H9 (cell line): ENCODE measurements at regions not wholly inside any gene's neighbourhood (a gene's known extent, or its start where the extent isn't known, plus 50 kb on each side); places are given as distances from the start of the nearest gene placed in this dataset.
A peak's percentile ranks its signal among the peaks of the same experiment; 100 is the strongest.

Experiments used
- DNase-seq: peaks from one replicate; pipeline ENCODE4 v3.0.0-alpha.2; 2017
- H2AFZ ChIP-seq: one replicate; pipeline ENCODE4 v1.6.1; 2013; ENCODE audit warnings: mild to moderate bottlenecking, low read length, control low read depth, moderate library complexity
- H2AK5ac ChIP-seq: 2 replicates; pipeline ENCODE4 v1.6.1; 2013; ENCODE audit warnings: low read length, control low read depth, mixed read lengths; ENCODE audit not compliant: insufficient read length
- H2BK120ac ChIP-seq: one replicate; pipeline ENCODE4 v1.6.1; 2013; ENCODE audit warnings: low read depth, mild to moderate bottlenecking, low read length, control low read depth, inconsistent platforms; ENCODE audit not compliant: poor library complexity, severe bottlenecking
- H2BK12ac ChIP-seq: 2 replicates; pipeline ENCODE4 v1.6.1; 2013; ENCODE audit warnings: low read length, control low read depth, mixed read lengths, low read depth; ENCODE audit not compliant: insufficient read length
- H2BK15ac ChIP-seq: 2 replicates; pipeline ENCODE4 v1.6.1; 2013; ENCODE audit warnings: low read depth, low read length, control low read depth
- H2BK20ac ChIP-seq: one replicate; pipeline ENCODE4 v1.6.1; 2013; ENCODE audit warnings: low read depth, mild to moderate bottlenecking, low read length, control low read depth, inconsistent platforms; ENCODE audit not compliant: poor library complexity, severe bottlenecking
- H2BK5ac ChIP-seq: 2 replicates; pipeline ENCODE4 v1.6.1; 2013; ENCODE audit warnings: low read length, control low read depth, mixed read lengths; ENCODE audit not compliant: insufficient read length
- H3K14ac ChIP-seq: 2 replicates; pipeline ENCODE4 v1.6.1; 2013; ENCODE audit warnings: low read length, control low read depth; ENCODE audit not compliant: insufficient read depth
- H3K18ac ChIP-seq: 2 replicates; pipeline ENCODE4 v1.6.1; 2013; ENCODE audit warnings: low read depth, mild to moderate bottlenecking, mixed read lengths, low read length, control low read depth; ENCODE audit not compliant: insufficient read length
- H3K23ac ChIP-seq: 2 replicates; pipeline ENCODE4 v1.6.1; 2013; ENCODE audit warnings: low read length, control low read depth, mixed read lengths, low read depth; ENCODE audit not compliant: insufficient read length
- H3K23me2 ChIP-seq: 2 replicates; pipeline ENCODE4 v1.6.1; 2013; ENCODE audit warnings: low read depth, mild to moderate bottlenecking, mixed read lengths, low read length, control low read depth; ENCODE audit not compliant: insufficient read length, poor library complexity, severe bottlenecking
- H3K27ac ChIP-seq: 2 replicates; pipeline ENCODE4 v1.5.1; 2013; ENCODE audit warnings: low read length, control low read depth, mixed read lengths, low read depth; ENCODE audit not compliant: insufficient read length
- H3K27me3 ChIP-seq: 2 replicates; pipeline ENCODE4 v1.6.1; 2013; ENCODE audit warnings: low read length, control low read depth, inconsistent platforms; ENCODE audit not compliant: insufficient read depth
- H3K4ac ChIP-seq: 2 replicates; pipeline ENCODE4 v1.6.1; 2013; ENCODE audit warnings: low read depth, mild to moderate bottlenecking, control low read depth, inconsistent platforms, low read length, moderate library complexity
- H3K4me1 ChIP-seq: 2 replicates; pipeline ENCODE4 v1.6.1; 2013; ENCODE audit warnings: low read length, control low read depth, inconsistent platforms; ENCODE audit not compliant: insufficient read depth
- H3K4me2 ChIP-seq: 2 replicates; pipeline ENCODE4 v1.6.1; 2013; ENCODE audit warnings: low read length, control low read depth, mixed read lengths; ENCODE audit not compliant: insufficient read length, insufficient read depth
- H3K56ac ChIP-seq: 2 replicates; pipeline ENCODE4 v1.6.1; 2013; ENCODE audit warnings: low read depth, mild to moderate bottlenecking, mixed read lengths, low read length, control low read depth; ENCODE audit not compliant: insufficient read length
- H3K79me1 ChIP-seq: 2 replicates; pipeline ENCODE4 v1.6.1; 2013; ENCODE audit warnings: low read depth, mild to moderate bottlenecking, moderate library complexity, low read length, control low read depth, inconsistent platforms; ENCODE audit not compliant: insufficient read depth, poor library complexity, severe bottlenecking
- H3K79me2 ChIP-seq: 2 replicates; pipeline ENCODE4 v1.6.1; 2013; ENCODE audit warnings: low read length, control low read depth, inconsistent platforms; ENCODE audit not compliant: insufficient read depth
- H3K9ac ChIP-seq: 2 replicates; pipeline ENCODE4 v1.6.1; 2013; ENCODE audit warnings: low read length, control low read depth, mixed read lengths; ENCODE audit not compliant: insufficient read length; ENCODE audit errors: extremely low read depth
- H3K9me3 ChIP-seq: one replicate; pipeline ENCODE4 v1.6.1; 2013; ENCODE audit warnings: low read depth, low read length, inconsistent platforms; ENCODE audit not compliant: control insufficient read depth
- H3T11ph ChIP-seq: one replicate; pipeline ENCODE4 v1.6.1; 2013; ENCODE audit warnings: mild to moderate bottlenecking, low read length, control low read depth, inconsistent platforms
- H4K20me1 ChIP-seq: one replicate; pipeline ENCODE4 v1.6.1; 2013; ENCODE audit not compliant: control insufficient read depth, insufficient read length, insufficient read depth
- H4K5ac ChIP-seq: 2 replicates; pipeline ENCODE4 v1.6.1; 2013; ENCODE audit warnings: low read depth, mild to moderate bottlenecking, mixed read lengths, low read length, control low read depth; ENCODE audit not compliant: insufficient read length
- H4K8ac ChIP-seq: replicated peaks from 2 replicates; pipeline ENCODE4 v1.6.1; 2013; ENCODE audit warnings: low read length, control low read depth, mixed read lengths, low read depth; ENCODE audit not compliant: insufficient read length
- H4K91ac ChIP-seq: 2 replicates; pipeline ENCODE4 v1.6.1; 2013; ENCODE audit warnings: low read depth, mild to moderate bottlenecking, moderate library complexity, mixed read lengths, low read length, control low read depth; ENCODE audit not compliant: insufficient read length
- H3K27ac Mint-ChIP-seq, 3 experiments: 2 replicates in 2 of 3; 3 replicates in 1 of 3; pipeline ENCODE4 v1.8.0; 2020 to 2021; ENCODE audit warnings: mixed read lengths in 3 of 3, mild to moderate bottlenecking in 1 of 3, moderate library complexity in 1 of 3
- H3K27me3 Mint-ChIP-seq: 2 replicates; pipeline ENCODE4 v1.8.0; 2021; ENCODE audit warnings: low read depth, mild to moderate bottlenecking, moderate library complexity, mixed read lengths
- H3K36me3 Mint-ChIP-seq, 3 experiments: 2 replicates in 2 of 3; 3 replicates in 1 of 3; pipeline ENCODE4 v1.8.0; 2020 to 2021; ENCODE audit warnings: low read depth in 3 of 3, mixed read lengths in 3 of 3; ENCODE audit not compliant: insufficient read depth in 1 of 3
- H3K4me1 Mint-ChIP-seq, 2 experiments: 2 replicates each; pipeline ENCODE4 v1.8.0; 2020; ENCODE audit warnings: mixed read lengths in 2 of 2
- H3K4me3 Mint-ChIP-seq, 2 experiments: 2 replicates in 1 of 2; 3 replicates in 1 of 2; pipeline ENCODE4 v1.8.0; 2020 to 2021; ENCODE audit warnings: mild to moderate bottlenecking in 2 of 2, mixed read lengths in 2 of 2, moderate library complexity in 1 of 2
- H3K9me3 Mint-ChIP-seq, 2 experiments: 2 replicates in 1 of 2; 3 replicates in 1 of 2; pipeline ENCODE4 v1.8.0; 2020; ENCODE audit warnings: mild to moderate bottlenecking in 2 of 2, mixed read lengths in 2 of 2, moderate library complexity in 1 of 2
- CTCF ChIP-seq: fragments of 200-600 bp; sonication (generic); conservative IDR thresholded peaks from 3 replicates; pipeline ENCODE4 v1.8.0; 2021; ENCODE audit warnings: antibody characterized with exemption, mild to moderate bottlenecking
- WGBS: extraction: QIAGEN DNeasy Blood & Tissue Kit; methylation state at CpG from one replicate; pipeline ENCODE4 v1.1.7; 2013; ENCODE audit warnings: missing lambda C conversion rate, low lambda C conversion rate, mixed read lengths; ENCODE audit not compliant: insufficient read length; ENCODE audit errors: extremely low coverage; 5-methylcytosine and 5-hydroxymethylcytosine counted together

- H3K27me3 ChIP-seq, result peaks cover 61% of the 10 kb centered on the region
- WGBS, result no CpG with 5 or more reads among the region's 10 CpGs
- H3K27me3 Mint-ChIP-seq, result peaks cover 2% of the 10 kb centered on the region; the same call in 1 of the 2 replicates
Observed at GRCh38 chr5:3120028-3120427, 368.6 kb upstream of the IRX2 start.

More at GRCh38 chr5:3120028-3120427, 368.6 kb upstream of the IRX2 start:
- H2AFZ ChIP-seq, result no peak overlapping the region
- Mint-ChIP-seq H3K4me1 (peaks cover 89 to 91% of the 10 kb centered on the region in 2 experiments), H3K4me3 (no peak overlapping the region), H3K9me3 (peaks cover 0 to 2% of the 10 kb centered on the region in 2 experiments; a peak in 2 of 5 replicates), H3K36me3 (no peaks in the 10 kb centered on the region), H3K27ac (no peak overlapping the region)
- H2BK5ac ChIP-seq, result no peak overlapping the region
- no peak overlapping the region for H2AK5ac ChIP-seq
- peaks cover 4% of the 10 kb centered on the region for H3K23me2 ChIP-seq
- no peak overlapping the region for H4K5ac ChIP-seq
- no peak overlapping the region for H2BK120ac ChIP-seq
- H4K8ac ChIP-seq, result no peak overlapping the region
- no peaks in the 10 kb centered on the region for H4K20me1 ChIP-seq
- no peak overlapping the region for H3K9ac ChIP-seq
- H3K18ac ChIP-seq, result no peak overlapping the region
- no peak overlapping the region for H3K27ac ChIP-seq
- H2BK20ac ChIP-seq, result no peak overlapping the region
- no peak overlapping the region for H3K14ac ChIP-seq
- H3K56ac ChIP-seq, result no peak overlapping the region
- peak overlapping the region; percentile 6 for H3K4me2 ChIP-seq
- H3K79me1 ChIP-seq, result no peaks in the 10 kb centered on the region
- no peak overlapping the region for H2BK15ac ChIP-seq
- DNase-seq, result no peak
- peaks cover 19% of the 10 kb centered on the region for H3K4me1 ChIP-seq
- H2BK12ac ChIP-seq, result no peak overlapping the region
- no peaks in the 10 kb centered on the region for H3K79me2 ChIP-seq
- no peak overlapping the region for H3K23ac ChIP-seq
- no peak overlapping the region for H3K4ac ChIP-seq
- H3K9me3 ChIP-seq, result no peaks in the 10 kb centered on the region
- H3T11ph ChIP-seq, result no peak overlapping the region
- no peak overlapping the region for H4K91ac ChIP-seq
- no peak for TF ChIP-seq CTCF
